ENCODE measurements at regions not wholly inside any gene's neighbourhood (a gene's known extent, or its start where the extent isn't known, plus 50 kb on each side); places are given as distances from the start of the nearest gene placed in this dataset.

DNA sequence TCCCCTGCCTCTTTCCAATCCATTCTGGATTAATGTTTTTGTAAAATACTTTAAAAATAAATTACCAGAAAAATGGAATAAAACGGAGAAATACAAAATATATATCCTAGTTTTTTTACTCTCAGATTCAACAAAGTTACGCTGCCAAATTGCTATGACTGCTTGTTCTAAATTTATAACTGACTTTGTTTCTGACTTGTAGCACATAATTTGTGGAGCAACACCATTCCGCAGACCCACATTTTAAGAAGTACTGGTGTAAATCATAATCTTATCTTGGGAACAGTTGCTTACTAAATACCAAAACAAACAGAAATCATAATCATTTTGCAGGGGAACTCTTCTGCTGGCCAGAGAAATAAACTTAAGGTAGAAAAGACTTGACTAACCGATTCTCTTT lies 339.4 kb upstream of the CBLB start:
- TF ChIP-seq, protein P1, sequence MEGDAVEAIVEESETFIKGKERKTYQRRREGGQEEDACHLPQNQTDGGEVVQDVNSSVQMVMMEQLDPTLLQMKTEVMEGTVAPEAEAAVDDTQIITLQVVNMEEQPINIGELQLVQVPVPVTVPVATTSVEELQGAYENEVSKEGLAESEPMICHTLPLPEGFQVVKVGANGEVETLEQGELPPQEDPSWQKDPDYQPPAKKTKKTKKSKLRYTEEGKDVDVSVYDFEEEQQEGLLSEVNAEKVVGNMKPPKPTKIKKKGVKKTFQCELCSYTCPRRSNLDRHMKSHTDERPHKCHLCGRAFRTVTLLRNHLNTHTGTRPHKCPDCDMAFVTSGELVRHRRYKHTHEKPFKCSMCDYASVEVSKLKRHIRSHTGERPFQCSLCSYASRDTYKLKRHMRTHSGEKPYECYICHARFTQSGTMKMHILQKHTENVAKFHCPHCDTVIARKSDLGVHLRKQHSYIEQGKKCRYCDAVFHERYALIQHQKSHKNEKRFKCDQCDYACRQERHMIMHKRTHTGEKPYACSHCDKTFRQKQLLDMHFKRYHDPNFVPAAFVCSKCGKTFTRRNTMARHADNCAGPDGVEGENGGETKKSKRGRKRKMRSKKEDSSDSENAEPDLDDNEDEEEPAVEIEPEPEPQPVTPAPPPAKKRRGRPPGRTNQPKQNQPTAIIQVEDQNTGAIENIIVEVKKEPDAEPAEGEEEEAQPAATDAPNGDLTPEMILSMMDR (IDR thresholded peaks at IDR 0.05): no peak
- TF ChIP-seq ZFX (IDR thresholded peaks at IDR 0.05; ENCODE audit: borderline replicate concordance): no peak
- H3K27ac ChIP-seq: no peak overlapping the region

DNA sequence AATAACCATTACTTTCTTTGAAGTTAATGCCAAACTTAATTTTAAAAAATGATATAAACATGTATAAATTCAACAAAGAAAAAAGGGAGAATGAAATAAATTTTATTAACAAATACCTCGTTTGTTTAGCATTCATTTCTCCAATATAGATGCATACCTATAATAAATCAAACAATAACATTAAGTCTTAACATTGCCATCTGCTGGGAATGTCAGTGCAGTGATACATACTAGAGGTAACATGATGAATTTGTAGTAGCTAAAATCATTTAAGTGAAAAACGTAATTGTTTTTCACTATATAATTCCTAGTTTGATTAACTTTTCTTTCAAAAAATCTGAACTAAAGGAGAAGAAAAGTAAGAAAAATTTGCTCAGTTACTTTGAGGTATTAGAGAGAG lies 340.2 kb upstream of the CBLB start:
- TF ChIP-seq, protein P1 (IDR thresholded peaks at IDR 0.05): peak; percentile 34
- TF ChIP-seq ZFX (IDR thresholded peaks at IDR 0.05; ENCODE audit: borderline replicate concordance): no peak
- H3K27ac ChIP-seq: no peak overlapping the region

DNA sequence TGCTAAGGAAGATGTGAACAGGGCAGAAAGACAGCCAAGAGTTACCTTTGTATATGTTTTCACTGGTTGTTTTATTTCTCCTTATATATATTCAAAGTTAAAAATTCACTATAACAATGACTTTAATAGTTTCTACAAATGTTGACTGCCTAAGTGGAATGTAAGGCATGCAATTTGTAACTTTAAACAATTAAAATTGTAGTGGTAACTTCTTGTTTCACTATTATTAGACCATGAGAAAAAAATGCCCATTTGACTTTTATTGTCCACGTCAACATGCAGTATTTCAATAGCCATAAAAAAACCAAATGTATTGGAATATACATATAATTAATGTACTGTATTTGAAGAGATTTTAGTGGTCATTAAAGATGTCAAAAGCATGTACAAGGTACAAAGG lies 340.7 kb upstream of the CBLB start:
- H3K27ac ChIP-seq: no peak overlapping the region
- TF ChIP-seq, protein P1 (IDR thresholded peaks at IDR 0.05): no peak
- TF ChIP-seq ZFX (IDR thresholded peaks at IDR 0.05; ENCODE audit: borderline replicate concordance): no peak

DNA sequence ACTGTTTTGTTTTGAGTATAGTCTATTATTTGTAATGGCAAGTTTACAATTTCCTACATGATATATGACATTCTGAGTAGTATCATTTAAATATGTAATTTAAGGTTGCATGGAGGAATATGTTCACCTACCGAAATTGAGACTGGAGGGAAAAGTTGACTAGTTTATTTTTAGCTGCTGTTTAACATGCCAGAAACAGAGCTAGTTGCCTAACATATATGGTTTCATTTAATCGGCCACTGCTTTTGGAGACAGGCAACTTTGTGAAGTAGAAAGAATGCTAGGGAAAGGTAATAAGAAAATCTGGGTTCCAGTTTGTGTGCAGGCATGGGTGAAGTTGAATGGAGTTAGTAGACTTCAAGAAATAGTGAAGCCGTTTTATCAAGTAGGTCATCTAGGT lies 342.1 kb upstream of the CBLB start:
- no peak overlapping the region for H3K27ac ChIP-seq
- no peak for TF ChIP-seq ZFX (IDR thresholded peaks at IDR 0.05; ENCODE audit: borderline replicate concordance)
- TF ChIP-seq, protein P1 (IDR thresholded peaks at IDR 0.05): no peak

DNA sequence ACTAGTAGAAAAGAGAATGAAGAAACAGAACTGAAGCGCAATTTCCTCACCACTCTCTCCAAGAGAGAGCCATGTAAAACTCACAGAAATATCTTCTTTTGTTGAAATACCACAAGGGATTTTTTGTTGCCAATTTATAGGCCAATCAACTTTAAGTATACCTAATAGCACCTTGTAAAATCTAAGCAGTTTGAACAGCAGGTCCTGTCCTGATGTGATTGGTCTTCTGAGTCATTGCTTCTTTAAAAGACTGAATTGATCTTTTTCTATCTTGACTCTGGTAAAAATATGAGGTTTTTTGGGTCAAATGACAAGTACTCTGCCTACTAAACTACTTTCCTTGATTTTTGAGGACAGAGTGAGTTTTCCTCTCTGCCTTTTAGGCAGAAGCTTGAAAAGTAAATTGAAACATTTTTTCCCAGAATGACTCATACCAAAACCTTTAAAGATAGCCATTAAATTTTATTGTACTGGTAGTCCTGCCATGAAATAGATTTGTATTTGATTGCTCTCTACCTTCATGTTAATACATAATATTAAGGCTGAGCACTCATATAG lies 343.9 kb upstream of the CBLB start:
- no peak for TF ChIP-seq ZFX (IDR thresholded peaks at IDR 0.05; ENCODE audit: borderline replicate concordance)
- TF ChIP-seq, protein P1 (IDR thresholded peaks at IDR 0.05): no peak
- no peak overlapping the region for H3K27ac ChIP-seq

DNA sequence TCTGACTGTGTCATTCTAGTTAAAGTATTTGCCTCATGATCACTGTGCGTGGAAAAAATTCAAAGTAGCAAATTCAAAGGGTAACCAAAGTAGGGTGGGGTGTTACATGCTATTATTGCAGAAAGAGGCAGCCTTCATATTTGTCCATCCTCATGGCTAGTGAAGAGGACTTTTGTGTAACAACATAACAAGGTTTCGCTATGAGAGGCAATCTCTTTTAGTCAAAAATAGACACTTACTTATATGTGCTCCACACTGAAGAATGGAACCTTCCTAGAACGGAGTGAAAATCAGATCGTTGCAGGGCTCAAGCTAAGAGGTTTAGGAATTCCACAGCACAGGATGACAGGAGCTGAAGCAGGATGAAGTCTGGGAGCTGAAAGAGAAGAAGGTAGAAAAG lies 345.1 kb upstream of the CBLB start:
- H3K27ac ChIP-seq: no peak overlapping the region
- TF ChIP-seq, protein P1 (IDR thresholded peaks at IDR 0.05): no peak
- no peak for TF ChIP-seq ZFX (IDR thresholded peaks at IDR 0.05; ENCODE audit: borderline replicate concordance)

DNA sequence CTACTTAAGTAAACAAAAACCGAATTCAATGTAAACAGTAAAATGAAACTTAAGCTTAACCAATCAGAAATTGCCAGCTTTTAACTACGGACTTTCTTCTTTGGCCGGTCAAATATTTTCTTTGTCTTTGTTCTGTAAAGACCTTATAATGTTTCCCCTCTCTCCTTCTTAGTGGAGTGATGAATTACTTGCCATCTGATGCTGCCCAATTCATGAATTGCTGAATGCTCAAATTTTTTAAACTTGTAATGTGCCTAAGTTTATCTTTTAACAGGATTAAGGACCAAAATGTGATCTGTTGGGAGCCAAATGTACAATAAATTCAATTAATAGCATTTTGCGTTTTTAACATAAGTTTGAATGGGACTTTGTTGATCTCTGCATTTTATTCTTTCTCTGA lies 345.8 kb upstream of the CBLB start:
- TF ChIP-seq, protein P1 (IDR thresholded peaks at IDR 0.05): no peak
- TF ChIP-seq ZFX (IDR thresholded peaks at IDR 0.05; ENCODE audit: borderline replicate concordance): no peak
- no peak overlapping the region for H3K27ac ChIP-seq

Data from 22Rv1 (cell line).